IMR-90 (cell line): ENCODE measurements at regions not wholly inside any gene's neighbourhood (a gene's known extent, or its start where the extent isn't known, plus 50 kb on each side); places are given as distances from the start of the nearest gene placed in this dataset.

Experiments used
- ATAC-seq: fragments of 200-7000 bp; cut with Tn5 transposase; 2 replicates; pipeline ENCODE4 v1.9.1; 2020; ENCODE audit warnings: low read depth, mild to moderate bottlenecking, moderate library complexity
- BruUV-seq: library from RNA; stranded (reverse); fragments of 400-500 nt; replicated peaks from 2 replicates; lab custom pipeline; 2021; lab: Mats Ljungman, UMichigan
- CTCF ChIA-PET: fragments of 300-600 bp; formaldehyde crosslinking; extraction: SDS; loops from one replicate; lab custom pipeline; 2021; ENCODE audit warnings: antibody characterized with exemption; lab: Yijun Ruan, JAX
- POLR2A ChIA-PET: fragments of 300-600 bp; sonication (Branson Sonifier 250); formaldehyde crosslinking; loops from one replicate; lab custom pipeline; 2022; ENCODE audit warnings: antibody characterized with exemption; ENCODE audit not compliant: unreplicated experiment; lab: Charles Lee
- DNase-seq: peaks from one replicate; pipeline ENCODE4 v3.0.0; 2013
- H2AFZ ChIP-seq: replicated peaks from 2 replicates; pipeline ENCODE3; 2013; ENCODE audit warnings: low read length, mild to moderate bottlenecking; ENCODE audit not compliant: poor library complexity
- H2AK5ac ChIP-seq: 2 replicates; pipeline ENCODE4 v1.6.1; 2013; ENCODE audit warnings: low read depth, low read length, inconsistent platforms
- H2AK9ac ChIP-seq: replicated peaks from 2 replicates; pipeline ENCODE3; 2013; ENCODE audit warnings: mild to moderate bottlenecking, low read depth, low read length, moderate library complexity; ENCODE audit not compliant: poor library complexity
- H2BK120ac ChIP-seq: 2 replicates; pipeline ENCODE4 v1.6.1; 2013; ENCODE audit warnings: low read depth, low read length, inconsistent platforms
- H2BK15ac ChIP-seq: 3 replicates; pipeline ENCODE4 v1.6.1; 2013; ENCODE audit warnings: low read depth, low read length, inconsistent platforms
- H2BK20ac ChIP-seq: 2 replicates; pipeline ENCODE4 v1.6.1; 2013; ENCODE audit warnings: low read depth, mild to moderate bottlenecking, inconsistent platforms, low read length, moderate library complexity
- H2BK5ac ChIP-seq: 2 replicates; pipeline ENCODE4 v1.6.1; 2013; ENCODE audit warnings: mild to moderate bottlenecking, low read depth, low read length, inconsistent platforms; ENCODE audit not compliant: poor library complexity, severe bottlenecking
- H3K14ac ChIP-seq: replicated peaks from 2 replicates; pipeline ENCODE4 v1.6.1; 2013; ENCODE audit warnings: low read depth, low read length, inconsistent platforms
- H3K18ac ChIP-seq: 2 replicates; pipeline ENCODE4 v1.6.1; 2013; ENCODE audit warnings: low read depth, low read length, control low read depth
- H3K23ac ChIP-seq: 2 replicates; pipeline ENCODE4 v1.6.1; 2013; ENCODE audit warnings: low read depth, low read length, inconsistent platforms
- H3K27ac ChIP-seq: 2 replicates; pipeline ENCODE4 v1.5.1; 2013; ENCODE audit warnings: mild to moderate bottlenecking, control low read depth, low read length; ENCODE audit not compliant: insufficient read depth
- H3K27me3 ChIP-seq: 2 replicates; pipeline ENCODE4 v1.6.1; 2013; ENCODE audit warnings: low read length; ENCODE audit not compliant: control insufficient read depth, insufficient read depth
- H3K36me3 ChIP-seq: 2 replicates; pipeline ENCODE4 v1.6.1; 2013; ENCODE audit warnings: low read length, mixed read lengths; ENCODE audit not compliant: control insufficient read depth, insufficient read depth
- H3K4ac ChIP-seq: 2 replicates; pipeline ENCODE4 v1.6.1; 2013; ENCODE audit warnings: low read depth, low read length, inconsistent platforms
- H3K4me1 ChIP-seq: 2 replicates; pipeline ENCODE4 v1.6.1; 2013; ENCODE audit warnings: low read length, mixed read lengths; ENCODE audit not compliant: control insufficient read depth, insufficient read depth
- H3K4me2 ChIP-seq: 2 replicates; pipeline ENCODE4 v1.6.1; 2013; ENCODE audit warnings: low read depth, mild to moderate bottlenecking, control low read depth, low read length, moderate library complexity
- H3K4me3 ChIP-seq: 2 replicates; pipeline ENCODE4 v1.5.1; 2013; ENCODE audit warnings: low read depth, mild to moderate bottlenecking, control low read depth, low read length, moderate library complexity; ENCODE audit not compliant: insufficient read depth
- H3K56ac ChIP-seq: 2 replicates; pipeline ENCODE4 v1.6.1; 2013; ENCODE audit warnings: low read length, inconsistent platforms; ENCODE audit not compliant: insufficient read depth; ENCODE audit errors: extremely low read depth
- H3K79me1 ChIP-seq, 2 experiments: 2 replicates each; pipeline ENCODE4 v1.6.1; 2013; ENCODE audit warnings: low read length in 2 of 2, inconsistent platforms in 1 of 2, low read depth in 1 of 2
- H3K9ac ChIP-seq: 2 replicates; pipeline ENCODE4 v1.6.1; 2013; ENCODE audit warnings: low read depth, low read length, control low read depth
- H3K9me1 ChIP-seq: 2 replicates; pipeline ENCODE4 v1.6.1; 2013; ENCODE audit warnings: low read length, inconsistent platforms; ENCODE audit not compliant: insufficient read depth
- H3K9me3 ChIP-seq: 2 replicates; pipeline ENCODE4 v1.6.1; 2013; ENCODE audit warnings: low read length; ENCODE audit not compliant: control insufficient read depth, insufficient read depth
- H4K20me1 ChIP-seq: 2 replicates; pipeline ENCODE4 v1.6.1; 2013; ENCODE audit warnings: low read length, inconsistent platforms; ENCODE audit not compliant: insufficient read depth
- H4K5ac ChIP-seq: 2 replicates; pipeline ENCODE4 v1.6.1; 2013; ENCODE audit warnings: mild to moderate bottlenecking, low read depth, low read length, control low read depth
- H4K8ac ChIP-seq, 2 experiments: 2 replicates each; pipeline ENCODE4 v1.6.1; 2013; ENCODE audit warnings: low read depth in 2 of 2, low read length in 2 of 2, control low read depth in 1 of 2, inconsistent platforms in 1 of 2
- H4K91ac ChIP-seq: 2 replicates; pipeline ENCODE4 v1.6.1; 2013; ENCODE audit warnings: low read depth, low read length, inconsistent platforms; ENCODE audit not compliant: insufficient read depth
- BHLHE40 ChIP-seq: fragments of 150-350 bp; IDR thresholded peaks from 2 replicates; pipeline ENCODE4 v1.6.1; 2016; ENCODE audit warnings: mild to moderate bottlenecking, low read depth, low read length
- CEBPB ChIP-seq: IDR thresholded peaks from 2 replicates; pipeline ENCODE4 v1.6.1; 2012; ENCODE audit warnings: low read depth, low read length, improper control_type of control experiment
- CHD1 ChIP-seq: IDR thresholded peaks from 2 replicates; pipeline ENCODE4 v1.6.1; 2012; ENCODE audit warnings: low read depth, low read length, improper control_type of control experiment
- FOS ChIP-seq: fragments of 150-350 bp; IDR thresholded peaks from 2 replicates; pipeline ENCODE4 v1.6.1; 2016; ENCODE audit warnings: low read depth, low read length
- MAZ ChIP-seq: IDR thresholded peaks from 2 replicates; pipeline ENCODE4 v1.6.1; 2012; ENCODE audit warnings: low read depth, mild to moderate bottlenecking, low read length, improper control_type of control experiment, moderate library complexity, borderline replicate concordance
- MXI1 ChIP-seq: IDR thresholded peaks from 2 replicates; pipeline ENCODE4 v1.6.1; 2012; ENCODE audit warnings: low read depth, mild to moderate bottlenecking, low read length, moderate library complexity, borderline replicate concordance
- NFE2L2 ChIP-seq: fragments of 150-350 bp; IDR thresholded peaks from 2 replicates; pipeline ENCODE4 v1.6.1; 2016; ENCODE audit warnings: low read depth, mild to moderate bottlenecking, low read length
- POLR2A ChIP-seq: IDR thresholded peaks from 2 replicates; pipeline ENCODE4 v1.6.1; 2012; ENCODE audit warnings: mild to moderate bottlenecking, low read depth, low read length
- RAD21 ChIP-seq: IDR thresholded peaks from 2 replicates; pipeline ENCODE4 v1.6.1; 2012; ENCODE audit warnings: low read length, improper control_type of control experiment
- RCOR1 ChIP-seq: IDR thresholded peaks from 2 replicates; pipeline ENCODE4 v1.6.1; 2012; ENCODE audit warnings: mild to moderate bottlenecking, low read length, improper control_type of control experiment; ENCODE audit not compliant: insufficient replicate concordance
- RFX5 ChIP-seq: IDR thresholded peaks from 2 replicates; pipeline ENCODE4 v1.8.0; 2012; ENCODE audit warnings: low read depth, mild to moderate bottlenecking, low read length, moderate library complexity
- SMC3 ChIP-seq: fragments of 150-350 bp; IDR thresholded peaks from 2 replicates; pipeline ENCODE4 v1.6.1; 2016; ENCODE audit warnings: low read depth, mild to moderate bottlenecking, antibody characterized with exemption, low read length, moderate library complexity
- WGBS, 2 experiments: methylation state at CpG; one replicate each; pipeline versions ENCODE4 v1.1.5 to v1.1.7; 2013; ENCODE audit warnings: missing lambda C conversion rate in 2 of 2; ENCODE audit not compliant: insufficient read length in 1 of 2; ENCODE audit errors: extremely low coverage in 2 of 2; 5-methylcytosine and 5-hydroxymethylcytosine counted together
- dilution Hi-C: fragments of 300-500 bp; cut with HindIII; formaldehyde crosslinking; loops from one replicate; pipeline ENCODE4 v1.14.3; 2018; ENCODE audit warnings: low sequenced_read_pairs; ENCODE audit not compliant: unreplicated experiment
- in situ Hi-C: fragments of 300-500 bp; cut with MboI; formaldehyde crosslinking; loops from 3 replicates; pipeline ENCODE4 v1.14.3; 2019; ENCODE audit warnings: low sequenced_read_pairs, inconsistent platforms, mixed read lengths
- intact Hi-C: fragments of 100-400 bp; cut with micrococcal nuclease; formaldehyde crosslinking; loops from 2 replicates; pipeline ENCODE4 v1.10.0; 2022
- TF ChIP-seq, protein P1 (sequence below): fragments of 150-350 bp; IDR thresholded peaks from 2 replicates; pipeline ENCODE4 v1.6.1; 2016; ENCODE audit warnings: low read depth, mild to moderate bottlenecking, low read length, moderate library complexity, borderline replicate concordance
- TF ChIP-seq, protein P2 (sequence below): fragments of 150-350 bp; IDR thresholded peaks from 2 replicates; pipeline ENCODE4 v1.6.1; 2017; ENCODE audit warnings: mild to moderate bottlenecking, antibody characterized with exemption, low read length, low read depth
- TF ChIP-seq, protein P3 (sequence below): conservative IDR thresholded peaks from 2 replicates; pipeline ENCODE4 v1.5.1; 2012; ENCODE audit warnings: mild to moderate bottlenecking, low read depth, low read length, improper control_type of control experiment

DNA sequence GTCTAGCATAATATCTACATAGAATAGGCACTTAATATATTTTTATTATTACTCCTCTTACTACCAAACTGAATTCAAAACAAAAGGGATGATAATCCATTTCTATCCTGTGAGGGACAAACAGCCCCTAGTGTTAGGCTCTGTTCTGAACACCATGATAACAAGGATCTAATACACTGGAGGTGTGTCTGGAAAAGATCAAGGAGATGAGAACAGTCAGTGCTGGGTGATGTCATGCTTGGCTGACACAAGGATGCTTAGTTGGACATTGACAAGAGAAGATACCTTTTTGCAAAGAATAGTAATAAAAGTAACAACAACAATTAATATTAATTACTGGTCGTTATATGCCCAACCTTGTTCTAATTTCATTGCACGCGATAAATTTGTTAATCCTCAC lies 458.7 kb downstream of the EBF1 start:
- TF ChIP-seq BHLHE40, result no peak
- TF ChIP-seq SMC3, result no peak
- TF ChIP-seq MXI1, result no peak
- no peak for TF ChIP-seq RCOR1
- TF ChIP-seq, protein P1, sequence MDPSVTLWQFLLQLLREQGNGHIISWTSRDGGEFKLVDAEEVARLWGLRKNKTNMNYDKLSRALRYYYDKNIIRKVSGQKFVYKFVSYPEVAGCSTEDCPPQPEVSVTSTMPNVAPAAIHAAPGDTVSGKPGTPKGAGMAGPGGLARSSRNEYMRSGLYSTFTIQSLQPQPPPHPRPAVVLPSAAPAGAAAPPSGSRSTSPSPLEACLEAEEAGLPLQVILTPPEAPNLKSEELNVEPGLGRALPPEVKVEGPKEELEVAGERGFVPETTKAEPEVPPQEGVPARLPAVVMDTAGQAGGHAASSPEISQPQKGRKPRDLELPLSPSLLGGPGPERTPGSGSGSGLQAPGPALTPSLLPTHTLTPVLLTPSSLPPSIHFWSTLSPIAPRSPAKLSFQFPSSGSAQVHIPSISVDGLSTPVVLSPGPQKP, result no peak
- TF ChIP-seq RAD21, result no peak
- TF ChIP-seq POLR2A, result no peak
- TF ChIP-seq MAZ, result no peak
- no peak for TF ChIP-seq RFX5
- no peak for TF ChIP-seq FOS
- TF ChIP-seq, protein P2, sequence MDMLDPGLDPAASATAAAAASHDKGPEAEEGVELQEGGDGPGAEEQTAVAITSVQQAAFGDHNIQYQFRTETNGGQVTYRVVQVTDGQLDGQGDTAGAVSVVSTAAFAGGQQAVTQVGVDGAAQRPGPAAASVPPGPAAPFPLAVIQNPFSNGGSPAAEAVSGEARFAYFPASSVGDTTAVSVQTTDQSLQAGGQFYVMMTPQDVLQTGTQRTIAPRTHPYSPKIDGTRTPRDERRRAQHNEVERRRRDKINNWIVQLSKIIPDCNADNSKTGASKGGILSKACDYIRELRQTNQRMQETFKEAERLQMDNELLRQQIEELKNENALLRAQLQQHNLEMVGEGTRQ, result no peak
- no peak for TF ChIP-seq NFE2L2
- TF ChIP-seq, protein P3, sequence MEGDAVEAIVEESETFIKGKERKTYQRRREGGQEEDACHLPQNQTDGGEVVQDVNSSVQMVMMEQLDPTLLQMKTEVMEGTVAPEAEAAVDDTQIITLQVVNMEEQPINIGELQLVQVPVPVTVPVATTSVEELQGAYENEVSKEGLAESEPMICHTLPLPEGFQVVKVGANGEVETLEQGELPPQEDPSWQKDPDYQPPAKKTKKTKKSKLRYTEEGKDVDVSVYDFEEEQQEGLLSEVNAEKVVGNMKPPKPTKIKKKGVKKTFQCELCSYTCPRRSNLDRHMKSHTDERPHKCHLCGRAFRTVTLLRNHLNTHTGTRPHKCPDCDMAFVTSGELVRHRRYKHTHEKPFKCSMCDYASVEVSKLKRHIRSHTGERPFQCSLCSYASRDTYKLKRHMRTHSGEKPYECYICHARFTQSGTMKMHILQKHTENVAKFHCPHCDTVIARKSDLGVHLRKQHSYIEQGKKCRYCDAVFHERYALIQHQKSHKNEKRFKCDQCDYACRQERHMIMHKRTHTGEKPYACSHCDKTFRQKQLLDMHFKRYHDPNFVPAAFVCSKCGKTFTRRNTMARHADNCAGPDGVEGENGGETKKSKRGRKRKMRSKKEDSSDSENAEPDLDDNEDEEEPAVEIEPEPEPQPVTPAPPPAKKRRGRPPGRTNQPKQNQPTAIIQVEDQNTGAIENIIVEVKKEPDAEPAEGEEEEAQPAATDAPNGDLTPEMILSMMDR, result no peak
- TF ChIP-seq CHD1, result no peak
- TF ChIP-seq CEBPB, result no peak
- no peak overlapping the region for H2AK5ac ChIP-seq
- no peak overlapping the region for H2BK5ac ChIP-seq
- H2AFZ ChIP-seq, result no peak overlapping the region
- ChIA-PET POLR2A (no interaction called here), CTCF (no interaction called here)
- in situ Hi-C loops, result no loop called here
- no peak overlapping the region for H3K4ac ChIP-seq
- no peak overlapping the region for H2BK15ac ChIP-seq
- no peak overlapping the region for H3K18ac ChIP-seq
- BruUV-seq, result no TSS peak
- no peaks in the 10 kb centered on the region for H3K4me1 ChIP-seq
- no peak overlapping the region for H3K23ac ChIP-seq
- no peak overlapping the region for H3K56ac ChIP-seq
- no CpG with 5 or more reads among the region's 3 CpGs for WGBS, 2 experiments
- no peaks in the 10 kb centered on the region for H3K27me3 ChIP-seq
- H3K9me1 ChIP-seq, result no peaks in the 10 kb centered on the region
- no peaks in the 10 kb centered on the region for H3K9me3 ChIP-seq
- ATAC-seq, result no peak
- no peak overlapping the region for H3K9ac ChIP-seq
- H2AK9ac ChIP-seq, result no peak overlapping the region
- no peak overlapping the region for H3K27ac ChIP-seq
- no peaks in the 10 kb centered on the region for H3K36me3 ChIP-seq
- no peak for DNase-seq
- H4K5ac ChIP-seq, result no peak overlapping the region
- dilution Hi-C loops, result no loop called here
- no peak overlapping the region for H3K4me2 ChIP-seq
- H3K79me1 ChIP-seq, result no peaks in the 10 kb centered on the region
- H2BK20ac ChIP-seq, result no peak overlapping the region
- H4K91ac ChIP-seq, result no peak overlapping the region
- no peak overlapping the region for H3K14ac ChIP-seq
- no peak overlapping the region for H2BK120ac ChIP-seq
- no peak overlapping the region for H3K4me3 ChIP-seq
- H4K20me1 ChIP-seq, result no peaks in the 10 kb centered on the region
- intact Hi-C loops, result no loop called here
- H4K8ac ChIP-seq, result no peak overlapping the region
